ENCODE measurements at regions not wholly inside any gene's neighbourhood (a gene's known extent, or its start where the extent isn't known, plus 50 kb on each side); places are given as distances from the start of the nearest gene placed in this dataset.

GRCh38 chr9:108526518-108526917, 329.3 kb downstream of the ACTL7B start:
- H2BK5ac ChIP-seq (ENCODE audit: low read depth, low read length, poor library complexity, severe bottlenecking), result no peak overlapping the region
- no CpG with 5 or more reads among the region's 1 CpG for WGBS, 2 experiments (ENCODE audit: extremely low coverage in 2 of 2, insufficient read length in 1 of 2)
- no peaks in the 10 kb centered on the region for H3K36me3 ChIP-seq (ENCODE audit: control insufficient read depth, insufficient read depth, low read length)
- no peak overlapping the region for H3K4ac ChIP-seq (ENCODE audit: low read depth, low read length)
- no peaks in the 10 kb centered on the region for H3K9me3 ChIP-seq (ENCODE audit: control insufficient read depth, insufficient read depth, low read length)
- H3K4me1 ChIP-seq (ENCODE audit: control insufficient read depth, insufficient read depth, low read length), result no peaks in the 10 kb centered on the region
- no peak overlapping the region for H2AK5ac ChIP-seq (ENCODE audit: low read depth, low read length)
- dilution Hi-C loops (cut with HindIII; ENCODE audit: low sequenced_read_pairs, unreplicated experiment), result no loop called here
- no peak for TF ChIP-seq POLR2A (IDR thresholded peaks at IDR 0.05; ENCODE audit: low read depth, low read length)
- no peak for TF ChIP-seq MAFK (IDR thresholded peaks at IDR 0.05; ENCODE audit: low read depth, low read length)
- no peak for TF ChIP-seq FOS (IDR thresholded peaks at IDR 0.05; ENCODE audit: low read depth, low read length)
- TF ChIP-seq CHD1 (IDR thresholded peaks at IDR 0.05; ENCODE audit: low read depth, low read length), result no peak
- no peak for TF ChIP-seq RCOR1 (IDR thresholded peaks at IDR 0.05; ENCODE audit: insufficient replicate concordance, low read length)
- TF ChIP-seq SMC3 (IDR thresholded peaks at IDR 0.05; ENCODE audit: low read depth, low read length), result no peak
- no peak for TF ChIP-seq NFE2L2 (IDR thresholded peaks at IDR 0.05; ENCODE audit: low read depth, low read length)
- TF ChIP-seq MXI1 (IDR thresholded peaks at IDR 0.05; ENCODE audit: borderline replicate concordance, low read depth, low read length), result no peak
- no peak for TF ChIP-seq RFX5 (IDR thresholded peaks at IDR 0.05; ENCODE audit: low read depth, low read length)
- no peak for TF ChIP-seq RAD21 (IDR thresholded peaks at IDR 0.05; ENCODE audit: low read length)
- no peak for TF ChIP-seq MAZ (IDR thresholded peaks at IDR 0.05; ENCODE audit: borderline replicate concordance, low read depth, low read length)
- TF ChIP-seq BHLHE40 (IDR thresholded peaks at IDR 0.05; ENCODE audit: low read depth, low read length), result no peak
- TF ChIP-seq, protein P1, sequence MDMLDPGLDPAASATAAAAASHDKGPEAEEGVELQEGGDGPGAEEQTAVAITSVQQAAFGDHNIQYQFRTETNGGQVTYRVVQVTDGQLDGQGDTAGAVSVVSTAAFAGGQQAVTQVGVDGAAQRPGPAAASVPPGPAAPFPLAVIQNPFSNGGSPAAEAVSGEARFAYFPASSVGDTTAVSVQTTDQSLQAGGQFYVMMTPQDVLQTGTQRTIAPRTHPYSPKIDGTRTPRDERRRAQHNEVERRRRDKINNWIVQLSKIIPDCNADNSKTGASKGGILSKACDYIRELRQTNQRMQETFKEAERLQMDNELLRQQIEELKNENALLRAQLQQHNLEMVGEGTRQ (IDR thresholded peaks at IDR 0.05; ENCODE audit: low read depth, low read length), result no peak
- no peak for TF ChIP-seq CTCF (conservative IDR thresholded peaks at IDR 0.05; ENCODE audit: low read depth, low read length)
- no peak for TF ChIP-seq CEBPB (IDR thresholded peaks at IDR 0.05; ENCODE audit: low read depth, low read length)
- TF ChIP-seq, protein P2, sequence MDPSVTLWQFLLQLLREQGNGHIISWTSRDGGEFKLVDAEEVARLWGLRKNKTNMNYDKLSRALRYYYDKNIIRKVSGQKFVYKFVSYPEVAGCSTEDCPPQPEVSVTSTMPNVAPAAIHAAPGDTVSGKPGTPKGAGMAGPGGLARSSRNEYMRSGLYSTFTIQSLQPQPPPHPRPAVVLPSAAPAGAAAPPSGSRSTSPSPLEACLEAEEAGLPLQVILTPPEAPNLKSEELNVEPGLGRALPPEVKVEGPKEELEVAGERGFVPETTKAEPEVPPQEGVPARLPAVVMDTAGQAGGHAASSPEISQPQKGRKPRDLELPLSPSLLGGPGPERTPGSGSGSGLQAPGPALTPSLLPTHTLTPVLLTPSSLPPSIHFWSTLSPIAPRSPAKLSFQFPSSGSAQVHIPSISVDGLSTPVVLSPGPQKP (IDR thresholded peaks at IDR 0.05; ENCODE audit: borderline replicate concordance, low read depth, low read length), result no peak
- no peak overlapping the region for H3K14ac ChIP-seq (replicated peaks; ENCODE audit: low read depth, low read length)
- H4K8ac ChIP-seq (ENCODE audit: low read depth in 2 of 2, low read length in 2 of 2), result no peak overlapping the region
- ATAC-seq (ENCODE audit: low read depth), result no peak
- H2BK20ac ChIP-seq (ENCODE audit: low read depth, low read length), result no peak overlapping the region
- POLR2A ChIA-PET (ENCODE audit: unreplicated experiment), result no interaction called here
- no peaks in the 10 kb centered on the region for H3K27me3 ChIP-seq (ENCODE audit: control insufficient read depth, insufficient read depth, low read length)
- H3K9me1 ChIP-seq (ENCODE audit: insufficient read depth, low read length), result no peaks in the 10 kb centered on the region
- H4K5ac ChIP-seq (ENCODE audit: low read depth, low read length), result no peak overlapping the region
- H3K27ac ChIP-seq (ENCODE audit: insufficient read depth, low read length), result no peak overlapping the region
- no peak overlapping the region for H3K9ac ChIP-seq (ENCODE audit: low read depth, low read length)
- no TSS peak for BruUV-seq (replicated peaks)
- intact Hi-C loops (cut with micrococcal nuclease), result no loop called here
- no peak overlapping the region for H2BK120ac ChIP-seq (ENCODE audit: low read depth, low read length)
- H3K18ac ChIP-seq (ENCODE audit: low read depth, low read length), result no peak overlapping the region
- H3K4me3 ChIP-seq (ENCODE audit: insufficient read depth, low read depth, low read length), result no peak overlapping the region
- H4K91ac ChIP-seq (ENCODE audit: insufficient read depth, low read depth, low read length), result no peak overlapping the region
- no peak overlapping the region for H3K23ac ChIP-seq (ENCODE audit: low read depth, low read length)
- DNase-seq, result no peak
- no peaks in the 10 kb centered on the region for H3K79me1 ChIP-seq (ENCODE audit: low read depth in 1 of 2, low read length in 2 of 2)
- CTCF ChIA-PET, result no interaction called here
- no peak overlapping the region for H2BK15ac ChIP-seq (ENCODE audit: low read depth, low read length)
- no peak overlapping the region for H3K56ac ChIP-seq (ENCODE audit: extremely low read depth, insufficient read depth, low read length)
- no peak overlapping the region for H2AFZ ChIP-seq (replicated peaks; ENCODE audit: low read length, poor library complexity)
- in situ Hi-C loops (cut with MboI; ENCODE audit: low sequenced_read_pairs), result no loop called here
- H3K4me2 ChIP-seq (ENCODE audit: low read depth, low read length), result no peak overlapping the region
- no peaks in the 10 kb centered on the region for H4K20me1 ChIP-seq (ENCODE audit: insufficient read depth, low read length)
- no peak overlapping the region for H2AK9ac ChIP-seq (replicated peaks; ENCODE audit: low read depth, low read length, poor library complexity)
